ENCODE measurements at regions not wholly inside any gene's neighbourhood (a gene's known extent, or its start where the extent isn't known, plus 50 kb on each side); places are given as distances from the start of the nearest gene placed in this dataset.
"Not testable (repeated sequence)": the region's sequence is repeated elsewhere in the genome, so short reads cannot be mapped to it uniquely, and the experiment has no call there.

DNA sequence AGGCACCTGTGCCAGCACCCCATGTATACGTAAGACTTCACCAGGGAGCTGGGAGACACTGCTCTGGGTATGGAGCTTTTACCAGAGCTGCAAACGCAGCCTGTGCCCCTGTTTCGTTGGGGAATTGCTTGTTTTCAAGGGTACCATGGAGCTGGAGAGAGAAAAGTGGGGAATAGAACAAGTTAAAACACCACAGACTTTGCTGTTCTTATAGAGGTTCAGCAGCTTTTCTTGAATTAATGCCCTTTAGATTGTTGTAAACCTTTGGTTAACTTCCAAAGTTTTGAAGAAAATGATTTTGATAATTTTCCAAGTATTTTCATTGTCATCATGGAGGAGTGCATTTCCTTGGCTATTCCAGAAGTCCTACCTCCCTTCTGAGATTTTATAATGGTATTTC is 131.7 kb downstream of the KBTBD2 start:
- TF ChIP-seq BHLHE40 (IDR thresholded peaks at IDR 0.05; ENCODE audit: borderline replicate concordance); SUZ12 (IDR thresholded peaks at IDR 0.05); PKNOX1 (IDR thresholded peaks at IDR 0.05); NFRKB (IDR thresholded peaks at IDR 0.05): not testable (repeated sequence)
